HepG2 (cell line): ENCODE measurements at regions not wholly inside any gene's neighbourhood (a gene's known extent, or its start where the extent isn't known, plus 50 kb on each side); places are given as distances from the start of the nearest gene placed in this dataset.

ENCODE experiments used
- ATAC-seq: fragments of 200-7000 bp; cut with Tn5 transposase; 3 replicates; pipeline ENCODE4 v1.9.1; 2020; ENCODE audit warnings: mild to moderate bottlenecking, moderate library complexity
- BruUV-seq: library from RNA; stranded (reverse); fragments of 400-500 nt; replicated peaks from 2 replicates; lab custom pipeline; 2021; lab: Mats Ljungman, UMichigan
- CTCF ChIA-PET: fragments of 300-600 bp; formaldehyde crosslinking; extraction: SDS; loops from one replicate; lab custom pipeline; 2021; ENCODE audit warnings: low total read pairs, inconsistent platforms, low intra/inter-chr PET ratio; lab: Yijun Ruan, JAX
- POLR2A ChIA-PET: fragments of 350-600 bp; sonication (Branson Sonifier 250); formaldehyde crosslinking; loops from one replicate; lab custom pipeline; 2020; ENCODE audit warnings: antibody characterized with exemption, inconsistent platforms; lab: Yijun Ruan, JAX
- DNase-seq: peaks from one replicate; pipeline ENCODE4 v3.0.0-alpha.2; 2015; ENCODE audit warnings: low spot score
- FAIRE-seq: peaks from 3 replicates; lab custom pipeline; 2011; peaks lifted over from hg19 to GRCh38; lab: Jason Lieb, UNC
- H2AFZ ChIP-seq: one replicate; pipeline ENCODE4 v1.6.1; 2011; ENCODE audit warnings: low read length, inconsistent platforms
- H3K27ac ChIP-seq: fragments of 300-600 bp; 3 replicates; pipeline ENCODE4 v1.8.0; 2011; ENCODE audit warnings: mixed run types, mild to moderate bottlenecking, mixed read lengths, low read length, inconsistent platforms; ENCODE audit not compliant: insufficient read depth; ENCODE audit errors: extremely low read length
- H3K27me3 ChIP-seq, 2 experiments: fragments of 200-600 bp in 1 of 2; 2 replicates in 1 of 2; 3 replicates in 1 of 2; pipeline versions ENCODE4 v1.6.0 to v1.8.0; 2011; ENCODE audit warnings: low read length in 2 of 2, mild to moderate bottlenecking in 2 of 2, moderate library complexity in 2 of 2, inconsistent platforms in 1 of 2; ENCODE audit not compliant: insufficient read depth in 2 of 2, control insufficient read depth in 1 of 2
- H3K36me3 ChIP-seq, 2 experiments: fragments of 200-600 bp in 1 of 2; replicated peaks in 1 of 2; 2 replicates in 1 of 2; 3 replicates in 1 of 2; pipeline versions ENCODE4 v1.5.1 to v1.8.0; 2011; ENCODE audit warnings: low read length in 2 of 2, inconsistent platforms in 1 of 2; ENCODE audit not compliant: insufficient read depth in 2 of 2, control insufficient read depth in 1 of 2
- H3K4me1 ChIP-seq: 2 replicates; pipeline ENCODE4 v1.5.1; 2012; ENCODE audit warnings: low read length, inconsistent platforms; ENCODE audit not compliant: insufficient read depth
- H3K4me2 ChIP-seq: 2 replicates; pipeline ENCODE4 v1.6.0; 2011; ENCODE audit warnings: low read depth, low read length, inconsistent platforms
- H3K4me3 ChIP-seq, 3 experiments: fragments of 200-600 bp in 1 of 3; sonication (generic), shearing (Covaris generic) in 1 of 3; replicated peaks in 1 of 3; 2 replicates each; pipeline ENCODE4 v1.5.1; 2011 to 2016; ENCODE audit warnings: low read length in 3 of 3, inconsistent platforms in 2 of 3, low read depth in 2 of 3, mild to moderate bottlenecking in 2 of 3, control low read depth in 1 of 3, mixed read lengths in 1 of 3; ENCODE audit not compliant: insufficient read depth in 1 of 3
- H3K79me2 ChIP-seq: one replicate; pipeline ENCODE4 v1.6.1; 2011; ENCODE audit warnings: low read length, inconsistent platforms; ENCODE audit not compliant: insufficient read depth
- H3K9ac ChIP-seq: 2 replicates; pipeline ENCODE4 v1.6.0; 2011; ENCODE audit warnings: mild to moderate bottlenecking, low read depth, low read length, inconsistent platforms; ENCODE audit not compliant: insufficient read depth
- H3K9me3 ChIP-seq: 2 replicates; pipeline ENCODE4 v1.5.1; 2012; ENCODE audit warnings: mild to moderate bottlenecking, low read length
- H4K20me1 ChIP-seq: 2 replicates; pipeline ENCODE4 v1.6.0; 2011; ENCODE audit warnings: inconsistent platforms, mild to moderate bottlenecking, low read length, moderate library complexity; ENCODE audit not compliant: insufficient read depth
- EEA1 ChIP-seq: sonication (generic); formaldehyde crosslinking; IDR thresholded peaks from 2 replicates; pipeline ENCODE4 v1.5.1; 2020; ENCODE audit warnings: mild to moderate bottlenecking, missing genetic modification reagents, borderline replicate concordance
- EED ChIP-seq: sonication (generic); formaldehyde crosslinking; IDR thresholded peaks from 2 replicates; pipeline ENCODE4 v1.5.0; 2020; ENCODE audit warnings: mild to moderate bottlenecking, missing genetic modification reagents
- KDM4B ChIP-seq: sonication (generic); formaldehyde crosslinking; IDR thresholded peaks from 2 replicates; pipeline ENCODE4 v1.4.0; 2020; ENCODE audit warnings: missing genetic modification reagents
- MTF1 ChIP-seq: sonication (generic); formaldehyde crosslinking; IDR thresholded peaks from 2 replicates; pipeline ENCODE4 v1.5.0; 2020; ENCODE audit warnings: missing genetic modification reagents
- NCOR1 ChIP-seq: fragments of 200-600 bp; sonication (generic); IDR thresholded peaks from 2 replicates; pipeline ENCODE4 v1.7.0; 2017; ENCODE audit warnings: antibody characterized with exemption, low read length, borderline replicate concordance
- PHB2 ChIP-seq: fragments of 450-650 bp; IDR thresholded peaks from 2 replicates; pipeline ENCODE4 v1.6.1; 2018; ENCODE audit not compliant: partially characterized antibody
- ZNF569 ChIP-seq: sonication (generic); formaldehyde crosslinking; IDR thresholded peaks from 2 replicates; pipeline ENCODE4 v1.5.0; 2020; ENCODE audit warnings: mild to moderate bottlenecking, missing genetic modification reagents, moderate library complexity, borderline replicate concordance
- WGBS: methylation state at CpG from one replicate; pipeline ENCODE4 v1.1.6; 2017; ENCODE audit warnings: low lambda C conversion rate; 5-methylcytosine and 5-hydroxymethylcytosine counted together
- in situ Hi-C: cut with HindIII; loops from 2 replicates; pipeline ENCODE4 v1.10.0; 2017; ENCODE audit warnings: low pct_unique_long_range_greater_than_20kb; ENCODE audit not compliant: extremely low pct_ligation_motif_present
- intact Hi-C: fragments of 100-400 bp; cut with micrococcal nuclease; formaldehyde crosslinking; loops from one replicate; pipeline ENCODE4 v1.10.0; 2022; ENCODE audit not compliant: unreplicated experiment
- TF ChIP-seq, protein P1 (sequence below): sonication (generic); formaldehyde crosslinking; conservative IDR thresholded peaks from 2 replicates; pipeline ENCODE4 v1.8.1; 2023; ENCODE audit warnings: missing genetic modification reagents
- TF ChIP-seq, protein P2 (sequence below): sonication (generic); formaldehyde crosslinking; IDR thresholded peaks from 2 replicates; pipeline ENCODE4 v1.4.0; 2020; ENCODE audit warnings: missing genetic modification reagents
- TF ChIP-seq, protein P3 (sequence below): sonication (generic); formaldehyde crosslinking; IDR thresholded peaks from 2 replicates; pipeline ENCODE4 v1.8.0; 2022; ENCODE audit warnings: missing genetic modification reagents, low read depth, mild to moderate bottlenecking, borderline replicate concordance

- BruUV-seq = no TSS peak
- DNase-seq (no peak), ATAC-seq (no peak), FAIRE-seq (no peak)
- H3K4me1 ChIP-seq = no peaks in the 10 kb centered on the region
- no peak overlapping the region for H3K4me3 ChIP-seq
- WGBS = 7% methylated on average over 4 of the region's 4 CpGs
- no peak overlapping the region for H2AFZ ChIP-seq
- POLR2A ChIA-PET = no interaction called here
- intact Hi-C loops = no loop called here
- H4K20me1 ChIP-seq = no peaks in the 10 kb centered on the region
- no peaks in the 10 kb centered on the region for H3K79me2 ChIP-seq
- CTCF ChIA-PET = no interaction called here
- in situ Hi-C loops = no loop called here
- no peak overlapping the region for H3K9ac ChIP-seq
- no peaks in the 10 kb centered on the region for H3K27me3 ChIP-seq
- no peak for TF ChIP-seq EEA1 (CRISPR knock-in tag)
- no peak for TF ChIP-seq KDM4B (CRISPR knock-in tag)
- TF ChIP-seq PHB2 = no peak
- TF ChIP-seq, protein P1, sequence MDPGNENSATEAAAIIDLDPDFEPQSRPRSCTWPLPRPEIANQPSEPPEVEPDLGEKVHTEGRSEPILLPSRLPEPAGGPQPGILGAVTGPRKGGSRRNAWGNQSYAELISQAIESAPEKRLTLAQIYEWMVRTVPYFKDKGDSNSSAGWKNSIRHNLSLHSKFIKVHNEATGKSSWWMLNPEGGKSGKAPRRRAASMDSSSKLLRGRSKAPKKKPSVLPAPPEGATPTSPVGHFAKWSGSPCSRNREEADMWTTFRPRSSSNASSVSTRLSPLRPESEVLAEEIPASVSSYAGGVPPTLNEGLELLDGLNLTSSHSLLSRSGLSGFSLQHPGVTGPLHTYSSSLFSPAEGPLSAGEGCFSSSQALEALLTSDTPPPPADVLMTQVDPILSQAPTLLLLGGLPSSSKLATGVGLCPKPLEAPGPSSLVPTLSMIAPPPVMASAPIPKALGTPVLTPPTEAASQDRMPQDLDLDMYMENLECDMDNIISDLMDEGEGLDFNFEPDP = no peak
- TF ChIP-seq, protein P2, sequence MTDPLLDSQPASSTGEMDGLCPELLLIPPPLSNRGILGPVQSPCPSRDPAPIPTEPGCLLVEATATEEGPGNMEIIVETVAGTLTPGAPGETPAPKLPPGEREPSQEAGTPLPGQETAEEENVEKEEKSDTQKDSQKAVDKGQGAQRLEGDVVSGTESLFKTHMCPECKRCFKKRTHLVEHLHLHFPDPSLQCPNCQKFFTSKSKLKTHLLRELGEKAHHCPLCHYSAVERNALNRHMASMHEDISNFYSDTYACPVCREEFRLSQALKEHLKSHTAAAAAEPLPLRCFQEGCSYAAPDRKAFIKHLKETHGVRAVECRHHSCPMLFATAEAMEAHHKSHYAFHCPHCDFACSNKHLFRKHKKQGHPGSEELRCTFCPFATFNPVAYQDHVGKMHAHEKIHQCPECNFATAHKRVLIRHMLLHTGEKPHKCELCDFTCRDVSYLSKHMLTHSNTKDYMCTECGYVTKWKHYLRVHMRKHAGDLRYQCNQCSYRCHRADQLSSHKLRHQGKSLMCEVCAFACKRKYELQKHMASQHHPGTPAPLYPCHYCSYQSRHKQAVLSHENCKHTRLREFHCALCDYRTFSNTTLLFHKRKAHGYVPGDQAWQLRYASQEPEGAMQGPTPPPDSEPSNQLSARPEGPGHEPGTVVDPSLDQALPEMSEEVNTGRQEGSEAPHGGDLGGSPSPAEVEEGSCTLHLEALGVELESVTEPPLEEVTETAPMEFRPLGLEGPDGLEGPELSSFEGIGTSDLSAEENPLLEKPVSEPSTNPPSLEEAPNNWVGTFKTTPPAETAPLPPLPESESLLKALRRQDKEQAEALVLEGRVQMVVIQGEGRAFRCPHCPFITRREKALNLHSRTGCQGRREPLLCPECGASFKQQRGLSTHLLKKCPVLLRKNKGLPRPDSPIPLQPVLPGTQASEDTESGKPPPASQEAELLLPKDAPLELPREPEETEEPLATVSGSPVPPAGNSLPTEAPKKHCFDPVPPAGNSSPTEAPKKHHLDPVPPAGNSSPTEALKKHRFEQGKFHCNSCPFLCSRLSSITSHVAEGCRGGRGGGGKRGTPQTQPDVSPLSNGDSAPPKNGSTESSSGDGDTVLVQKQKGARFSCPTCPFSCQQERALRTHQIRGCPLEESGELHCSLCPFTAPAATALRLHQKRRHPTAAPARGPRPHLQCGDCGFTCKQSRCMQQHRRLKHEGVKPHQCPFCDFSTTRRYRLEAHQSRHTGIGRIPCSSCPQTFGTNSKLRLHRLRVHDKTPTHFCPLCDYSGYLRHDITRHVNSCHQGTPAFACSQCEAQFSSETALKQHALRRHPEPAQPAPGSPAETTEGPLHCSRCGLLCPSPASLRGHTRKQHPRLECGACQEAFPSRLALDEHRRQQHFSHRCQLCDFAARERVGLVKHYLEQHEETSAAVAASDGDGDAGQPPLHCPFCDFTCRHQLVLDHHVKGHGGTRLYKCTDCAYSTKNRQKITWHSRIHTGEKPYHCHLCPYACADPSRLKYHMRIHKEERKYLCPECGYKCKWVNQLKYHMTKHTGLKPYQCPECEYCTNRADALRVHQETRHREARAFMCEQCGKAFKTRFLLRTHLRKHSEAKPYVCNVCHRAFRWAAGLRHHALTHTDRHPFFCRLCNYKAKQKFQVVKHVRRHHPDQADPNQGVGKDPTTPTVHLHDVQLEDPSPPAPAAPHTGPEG (CRISPR knock-in tag) = no peak
- no peak for TF ChIP-seq MTF1 (CRISPR knock-in tag)
- no peak for TF ChIP-seq EED
- TF ChIP-seq ZNF569 (CRISPR knock-in tag) = no peak
- TF ChIP-seq, protein P3, sequence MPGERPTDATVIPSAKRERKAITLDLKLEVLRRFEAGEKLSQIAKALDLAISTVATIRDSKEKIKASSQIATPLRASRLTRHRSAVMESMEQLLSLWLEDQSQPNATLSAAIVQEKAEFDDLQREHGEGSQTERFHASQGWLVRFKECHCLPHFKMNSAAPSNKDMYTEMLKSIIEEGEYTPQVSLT (CRISPR knock-in tag) = no peak
- TF ChIP-seq NCOR1 = no peak
- TF ChIP-seq, all 625 proteins: peak for 0
- H3K4me2 ChIP-seq = no peak overlapping the region
- no peaks in the 10 kb centered on the region for H3K9me3 ChIP-seq
- H3K36me3 ChIP-seq = no peaks in the 10 kb centered on the region
- no peak overlapping the region for H3K27ac ChIP-seq
Observed at GRCh38 chr11:25958045-25958444, 373.9 kb upstream of the ANO3 start.
